Cerebellar nuclear complex (tissue), 1 donor: ENCODE measurements at regions not wholly inside any gene's neighbourhood (a gene's known extent, or its start where the extent isn't known, plus 50 kb on each side); places are given as distances from the start of the nearest gene placed in this dataset.

ENCODE experiments used
- DNase-seq, 2 experiments: peaks; one replicate each; lab custom pipeline; 2025; lab: John Stamatoyannopoulos, UW

GRCh38 chr1:5465281-5465711 is 526.9 kb downstream of the NPHP4 start:
- no peak for DNase-seq

- no peak for DNase-seq
Measured at GRCh38 chr1:5464366-5464765, 527.9 kb downstream of the NPHP4 start.

- DNase-seq, result no peak
Measured at GRCh38 chr1:5460974-5461373, 531.3 kb downstream of the NPHP4 start.

- no peak for DNase-seq
Measured at GRCh38 chr1:5459839-5460610, 532.2 kb downstream of the NPHP4 start.

- no peak for DNase-seq
Measured at GRCh38 chr1:5458248-5458647, 534.0 kb downstream of the NPHP4 start.

- DNase-seq, result no peak
Measured at GRCh38 chr1:5456090-5456811, 536.0 kb downstream of the NPHP4 start.

GRCh38 chr1:5455651-5456050 is 536.6 kb downstream of the NPHP4 start:
- no peak for DNase-seq

- no peak for DNase-seq
Measured at GRCh38 chr1:5455056-5455455, 537.2 kb downstream of the NPHP4 start.

- no peak for DNase-seq
Measured at GRCh38 chr1:5453347-5453746, 538.9 kb downstream of the NPHP4 start.

- DNase-seq, result no peak
Measured at GRCh38 chr1:5451671-5452070, 540.6 kb downstream of the NPHP4 start.

GRCh38 chr1:5448486-5448885 is 543.7 kb downstream of the NPHP4 start:
- DNase-seq, result peak in 1 of 2 experiments; percentile 37

- DNase-seq, result no peak
Measured at GRCh38 chr1:5447503-5447960, 544.7 kb downstream of the NPHP4 start.

GRCh38 chr1:5444396-5444795 is 547.8 kb downstream of the NPHP4 start:
- peak; percentile 76 to 83 for DNase-seq

- DNase-seq, result no peak
Measured at GRCh38 chr1:5436808-5437207, 555.4 kb downstream of the NPHP4 start.

- no peak for DNase-seq
Measured at GRCh38 chr1:5435414-5435813, 556.8 kb downstream of the NPHP4 start.

GRCh38 chr1:5432436-5432835 is 559.8 kb downstream of the NPHP4 start:
- no peak for DNase-seq

GRCh38 chr1:5430911-5431697 is 561.1 kb downstream of the NPHP4 start:
- DNase-seq, result no peak

- DNase-seq, result no peak
Measured at GRCh38 chr1:5430136-5430535, 562.1 kb downstream of the NPHP4 start.

GRCh38 chr1:5428351-5428750 is 563.9 kb downstream of the NPHP4 start:
- DNase-seq, result no peak

GRCh38 chr1:5427026-5427613 is 565.1 kb downstream of the NPHP4 start:
- DNase-seq, result no peak

GRCh38 chr1:5424802-5425703 is 567.2 kb downstream of the NPHP4 start:
- DNase-seq, result no peak
